Ramos (cell line): ENCODE measurements at regions not wholly inside any gene's neighbourhood (a gene's known extent, or its start where the extent isn't known, plus 50 kb on each side); places are given as distances from the start of the nearest gene placed in this dataset.
"Not testable (repeated sequence)": the region's sequence is repeated elsewhere in the genome, so short reads cannot be mapped to it uniquely, and the experiment has no call there.

Source experiments
- in situ Hi-C: fragments of 300-500 bp; cut with MboI; formaldehyde crosslinking; loops from one replicate; pipeline ENCODE4 v1.14.3; 2022; ENCODE audit warnings: low sequenced_read_pairs; ENCODE audit not compliant: unreplicated experiment

DNA sequence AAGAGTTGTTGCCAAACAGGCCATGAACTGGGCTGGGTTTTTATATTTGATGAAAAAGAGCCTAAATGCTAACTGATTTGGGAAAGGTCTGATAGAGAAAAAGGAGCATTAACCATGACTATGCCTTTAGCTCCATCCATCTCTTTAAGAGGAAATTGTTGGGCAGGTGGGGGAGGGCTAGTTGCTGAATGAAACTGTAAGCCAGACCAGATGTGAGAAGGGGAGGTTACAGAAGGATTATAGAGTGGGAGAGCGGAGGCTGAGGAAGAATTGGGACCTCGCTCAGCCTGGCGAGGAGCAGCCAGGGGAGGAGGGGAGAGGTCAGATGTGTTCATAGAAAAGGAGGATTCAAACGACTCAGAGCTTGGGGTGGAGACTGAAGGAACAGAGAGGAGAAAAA lies 74.9 kb upstream of the OTUD4 start:
- in situ Hi-C loops, result not testable (repeated sequence)

DNA sequence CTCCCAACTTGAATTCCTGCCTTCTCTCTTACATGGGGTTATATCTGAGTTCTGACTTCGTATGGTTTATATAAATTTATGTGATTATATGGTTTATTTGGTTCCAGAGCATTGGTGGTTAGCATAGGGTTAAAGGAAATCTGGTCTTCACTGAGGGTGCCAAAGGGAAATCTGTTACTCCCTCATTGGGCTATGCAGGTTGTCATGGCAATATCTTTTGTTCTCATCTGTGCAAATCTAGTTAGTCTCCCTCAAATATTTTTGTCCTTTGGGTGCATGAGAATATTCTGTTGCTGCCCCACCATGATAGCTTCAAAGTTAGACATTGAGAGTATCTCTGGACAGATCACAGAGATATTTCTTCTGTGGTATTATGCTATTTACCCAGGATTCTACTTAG lies 71.8 kb upstream of the OTUD4 start:
- in situ Hi-C loops, result no loop called here

DNA sequence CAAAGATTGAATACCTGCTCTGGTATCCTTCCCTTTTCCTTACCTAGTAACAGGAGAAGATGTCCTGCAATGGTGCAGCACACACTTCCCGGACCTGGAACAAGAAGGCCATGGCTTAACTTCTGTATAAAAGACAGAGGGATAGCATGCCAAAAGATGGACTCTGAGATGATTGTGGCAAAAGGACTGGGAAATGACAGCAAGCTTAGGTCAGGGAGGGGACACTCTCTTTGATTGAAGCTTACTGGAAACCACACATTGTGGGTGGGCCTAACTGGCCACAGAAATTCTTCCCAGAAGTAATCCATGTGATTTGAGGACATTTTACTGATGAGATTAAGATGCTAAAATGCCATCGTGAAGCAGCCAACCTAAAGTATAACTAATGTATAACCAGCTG lies 71.0 kb upstream of the OTUD4 start:
- in situ Hi-C loops, result no loop called here

DNA sequence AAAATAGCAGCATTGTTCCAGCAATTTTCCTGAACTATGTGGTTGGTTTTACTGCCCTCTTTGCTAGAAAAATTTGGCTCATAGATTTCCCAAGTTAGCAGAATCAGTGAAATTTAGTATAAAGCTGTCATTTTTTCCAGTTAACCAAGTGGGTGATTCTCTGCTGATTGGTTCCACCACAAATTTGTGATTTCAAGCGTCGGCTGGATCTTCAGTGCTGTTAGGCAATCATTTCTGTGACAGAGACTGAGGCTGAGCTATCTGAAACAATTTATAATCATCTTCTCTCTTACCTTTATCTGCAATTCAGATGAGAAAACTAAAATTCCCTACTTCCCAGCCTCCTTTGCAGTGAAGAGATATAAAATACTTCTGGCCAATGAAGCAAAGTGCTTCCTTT lies 68.6 kb upstream of the OTUD4 start:
- in situ Hi-C loops, result loop anchor here (25.0 kb wide), 1 partner anchor 313 kb away; no protein-coding TSS in a partner anchor

DNA sequence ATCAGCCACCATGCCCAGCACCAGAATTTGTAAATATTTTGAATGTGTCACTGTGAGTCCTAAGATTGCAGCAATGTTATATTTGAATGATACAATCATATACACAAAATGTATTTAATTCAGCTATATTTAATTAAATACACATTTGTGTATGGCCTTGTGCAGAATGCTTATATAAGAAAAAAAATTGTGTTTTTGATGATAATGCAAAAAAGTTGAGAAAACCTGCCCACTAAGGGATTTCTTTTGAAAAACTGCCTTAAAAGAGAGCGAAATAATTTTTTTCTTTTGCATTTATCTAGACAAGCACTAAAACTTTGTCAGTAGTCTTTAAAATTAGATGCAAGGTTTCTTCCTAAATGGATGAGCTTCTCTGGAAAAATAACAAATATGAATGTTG lies 68.1 kb upstream of the OTUD4 start:
- in situ Hi-C loops, result loop anchor here (25.0 kb wide), 1 partner anchor 314 kb away; no protein-coding TSS in a partner anchor

DNA sequence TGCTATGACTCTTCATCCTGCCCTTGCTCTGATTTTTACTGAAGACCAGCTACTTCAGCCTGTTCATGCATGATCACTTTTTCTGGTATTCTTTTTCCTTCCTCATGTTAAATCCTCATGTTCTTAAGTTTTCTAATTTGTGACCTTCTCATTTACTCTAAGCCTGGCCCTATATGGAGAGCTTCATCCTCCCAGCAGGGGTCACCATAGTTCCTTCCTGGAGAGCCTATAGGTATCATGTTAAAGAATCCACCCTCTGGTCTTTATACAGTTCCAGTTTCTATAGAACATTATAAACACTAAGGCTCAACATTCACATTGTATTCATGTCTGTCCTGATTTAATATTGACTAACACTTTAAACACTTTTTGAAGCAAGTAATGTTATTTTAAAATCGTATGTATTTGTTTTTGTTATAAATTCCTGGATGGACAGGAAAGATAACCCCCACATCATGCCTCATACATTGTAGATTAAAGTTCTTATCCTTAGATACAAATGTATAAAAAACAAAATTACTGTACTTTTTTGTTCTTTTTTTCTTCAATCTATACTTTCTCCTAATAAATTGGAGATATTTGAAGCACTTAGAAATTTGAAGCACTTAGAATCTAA lies 53.8 kb upstream of the OTUD4 start:
- in situ Hi-C loops, result loop anchor here (5.0 to 25.0 kb wide), 2 partner anchors 328 to 368 kb away; no protein-coding TSS in a partner anchor

DNA sequence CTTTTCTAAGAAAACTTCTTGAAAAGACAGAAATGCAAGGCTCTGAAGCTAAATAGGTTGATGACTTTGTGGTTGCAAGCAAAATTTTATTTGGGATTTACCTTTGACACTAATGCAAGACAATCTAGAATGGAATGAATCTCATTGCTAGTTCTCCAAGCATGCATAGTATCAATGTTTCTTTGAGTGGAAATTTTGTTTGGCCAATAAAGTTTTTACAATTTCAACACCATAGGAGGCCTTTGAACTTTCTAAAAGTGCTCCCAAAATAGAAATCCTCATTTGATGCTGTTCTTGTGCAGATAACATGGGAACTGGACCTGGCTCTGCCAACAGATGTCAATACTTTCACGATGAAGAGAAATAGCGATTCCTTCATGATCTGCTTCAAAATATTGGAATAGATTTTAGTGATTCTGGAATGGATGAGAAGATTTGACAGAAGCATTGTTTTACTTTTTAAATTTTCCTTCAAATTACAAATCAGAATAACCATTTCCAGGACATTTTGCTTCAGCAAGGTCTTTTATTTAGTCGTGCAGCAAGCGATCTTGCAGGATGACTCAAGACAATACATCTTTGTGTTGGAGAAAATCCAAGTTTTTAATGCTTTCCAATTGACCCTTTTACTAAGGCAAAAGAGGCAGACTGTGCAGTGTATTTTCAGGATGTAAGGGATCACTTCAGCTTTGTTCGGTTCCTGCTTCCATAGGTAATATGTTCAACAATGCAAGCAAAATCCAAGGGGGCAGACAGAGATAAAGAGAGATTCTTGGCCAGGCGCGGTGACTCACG lies 51.7 kb upstream of the OTUD4 start:
- in situ Hi-C loops, result loop anchor here (5.0 to 25.0 kb wide), 2 partner anchors 330 to 370 kb away; no protein-coding TSS in a partner anchor

DNA sequence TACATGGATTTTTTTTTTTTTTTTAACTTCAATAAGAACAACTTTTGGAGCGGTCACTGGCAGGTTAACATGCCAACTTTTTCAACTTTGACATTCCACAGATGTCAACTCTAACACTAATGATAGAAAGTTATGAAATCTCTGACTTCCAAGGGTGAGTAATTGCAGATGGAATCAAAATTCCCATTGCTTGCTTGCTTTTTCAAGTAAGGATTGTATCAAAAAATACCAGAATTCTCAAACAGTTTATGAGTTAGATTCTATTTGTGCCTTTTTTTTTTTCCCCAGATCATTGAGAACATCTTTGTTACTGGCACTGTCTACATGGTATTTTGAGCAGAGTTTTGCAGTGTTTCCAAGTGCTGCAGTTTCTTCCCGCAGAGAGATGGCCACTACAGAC lies 50.3 kb upstream of the OTUD4 start:
- in situ Hi-C loops, result loop anchor here (5.0 to 25.0 kb wide), 2 partner anchors 332 to 372 kb away; no protein-coding TSS in a partner anchor
